K562 (cell line): ENCODE measurements at regions not wholly inside any gene's neighbourhood (a gene's known extent, or its start where the extent isn't known, plus 50 kb on each side); places are given as distances from the start of the nearest gene placed in this dataset.

ENCODE experiments used
- CBX3 ChIP-seq, 2 experiments: IDR thresholded peaks; 1 replicate in 1 of 2; 2 replicates in 1 of 2; pipeline ENCODE4 v1.6.1; 2012; ENCODE audit warnings: inconsistent platforms in 2 of 2, low read length in 2 of 2, borderline replicate concordance in 1 of 2, control low read depth in 1 of 2
- DACH1 ChIP-seq: fragments of 450-650 bp; IDR thresholded peaks from 2 replicates; pipeline ENCODE4 v1.6.1; 2018; ENCODE audit not compliant: partially characterized antibody
- LARP7 ChIP-seq: fragments of 450-650 bp; IDR thresholded peaks from 2 replicates; pipeline ENCODE4 v1.6.1; 2016
- MAZ ChIP-seq, 2 experiments: fragments of 450-650 bp in 1 of 2; sonication (generic) in 1 of 2; formaldehyde crosslinking; IDR thresholded peaks in 1 of 2; conservative IDR thresholded peaks in 1 of 2; 2 replicates each; pipeline versions ENCODE4 v1.4.0 to v1.5.0; 2020; ENCODE audit warnings: mild to moderate bottlenecking in 1 of 2, missing genetic modification reagents in 1 of 2
- NFXL1 ChIP-seq: fragments of 450-650 bp; formaldehyde crosslinking; IDR thresholded peaks from 2 replicates; pipeline ENCODE4 v1.4.0; 2021; ENCODE audit warnings: mild to moderate bottlenecking
- POLR2G ChIP-seq: fragments of 200-400 bp; formaldehyde crosslinking; IDR thresholded peaks from 2 replicates; pipeline ENCODE4 v1.6.1; 2017; ENCODE audit warnings: low read depth, mild to moderate bottlenecking, antibody characterized with exemption, low read length, moderate library complexity
- STAT6 ChIP-seq: sonication (generic); formaldehyde crosslinking; IDR thresholded peaks from 2 replicates; pipeline ENCODE4 v1.8.1; 2023; ENCODE audit warnings: mild to moderate bottlenecking, missing genetic modification reagents
- YY1 ChIP-seq, 3 experiments: IDR thresholded peaks; 2 replicates each; pipeline ENCODE4 v1.6.1; 2011; ENCODE audit warnings: low read length in 2 of 3, mild to moderate bottlenecking in 2 of 3, moderate library complexity in 2 of 3, borderline replicate concordance in 1 of 3, control low read depth in 1 of 3, low read depth in 1 of 3; ENCODE audit not compliant: insufficient read depth in 3 of 3, insufficient replicate concordance in 2 of 3, control insufficient read depth in 1 of 3, insufficient read length in 1 of 3; ENCODE audit errors: extremely low read depth in 1 of 3
- ZNF253 ChIP-seq: fragments of 250-450 bp; sonication (Bioruptor Pico); conservative IDR thresholded peaks from 2 replicates; pipeline ENCODE4 v1.6.1; 2021; ENCODE audit warnings: mild to moderate bottlenecking
- TF ChIP-seq, protein P1 (sequence below): fragments of 250-450 bp; sonication (Bioruptor Pico); IDR thresholded peaks from 2 replicates; pipeline ENCODE4 v1.8.0; 2021; ENCODE audit warnings: moderate library complexity, mild to moderate bottlenecking, inconsistent platforms

GRCh38 chr11:38191101-38191500 lies 1593.1 kb upstream of the RAG2 start:
- TF ChIP-seq MAZ (CRISPR knock-in tag; conservative IDR thresholded peaks at IDR 0.05 in 1 of 2, IDR thresholded peaks at IDR 0.05 in 1 of 2) (no peak), DACH1 (no peak), YY1 (IDR thresholded peaks at IDR 0.05; ENCODE audit: borderline replicate concordance in 1 of 3, control insufficient read depth in 1 of 3, extremely low read depth in 1 of 3, insufficient read depth in 3 of 3, insufficient read length in 1 of 3, insufficient replicate concordance in 2 of 3, low read depth in 1 of 3, low read length in 2 of 3) (no peak), NFXL1 (CRISPR knock-in tag) (no peak), LARP7 (no peak), ZNF253 (CRISPR knock-in tag) (no peak), STAT6 (CRISPR knock-in tag) (no peak), POLR2G (no peak), CBX3 (IDR thresholded peaks at IDR 0.05; ENCODE audit: borderline replicate concordance in 1 of 2, low read length in 2 of 2) (no peak)
- TF ChIP-seq, protein P1, sequence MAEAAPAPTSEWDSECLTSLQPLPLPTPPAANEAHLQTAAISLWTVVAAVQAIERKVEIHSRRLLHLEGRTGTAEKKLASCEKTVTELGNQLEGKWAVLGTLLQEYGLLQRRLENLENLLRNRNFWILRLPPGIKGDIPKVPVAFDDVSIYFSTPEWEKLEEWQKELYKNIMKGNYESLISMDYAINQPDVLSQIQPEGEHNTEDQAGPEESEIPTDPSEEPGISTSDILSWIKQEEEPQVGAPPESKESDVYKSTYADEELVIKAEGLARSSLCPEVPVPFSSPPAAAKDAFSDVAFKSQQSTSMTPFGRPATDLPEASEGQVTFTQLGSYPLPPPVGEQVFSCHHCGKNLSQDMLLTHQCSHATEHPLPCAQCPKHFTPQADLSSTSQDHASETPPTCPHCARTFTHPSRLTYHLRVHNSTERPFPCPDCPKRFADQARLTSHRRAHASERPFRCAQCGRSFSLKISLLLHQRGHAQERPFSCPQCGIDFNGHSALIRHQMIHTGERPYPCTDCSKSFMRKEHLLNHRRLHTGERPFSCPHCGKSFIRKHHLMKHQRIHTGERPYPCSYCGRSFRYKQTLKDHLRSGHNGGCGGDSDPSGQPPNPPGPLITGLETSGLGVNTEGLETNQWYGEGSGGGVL (CRISPR knock-in tag): no peak
